H1 (cell line): ENCODE measurements at regions not wholly inside any gene's neighbourhood (a gene's known extent, or its start where the extent isn't known, plus 50 kb on each side); places are given as distances from the start of the nearest gene placed in this dataset.

ENCODE experiments used
- CTCF ChIA-PET: fragments of 300-600 bp; sonication (Branson Sonifier 250); formaldehyde crosslinking; loops from one replicate; lab custom pipeline; 2021; ENCODE audit not compliant: partially characterized antibody; lab: Charles Lee
- POLR2A ChIA-PET: fragments of 300-600 bp; sonication (Branson Sonifier 250); formaldehyde crosslinking; loops from one replicate; lab custom pipeline; 2021; ENCODE audit warnings: inconsistent platforms; ENCODE audit not compliant: partially characterized antibody; lab: Charles Lee
- DNase-seq, 2 experiments: peaks; one replicate each; pipeline versions ENCODE4 v3.0.0 to v3.0.0-alpha.2; 2010 to 2022; ENCODE audit warnings: low spot score in 2 of 2, low read depth in 1 of 2, mixed read lengths in 1 of 2
- FAIRE-seq: peaks from 2 replicates; lab custom pipeline; 2011; peaks lifted over from hg19 to GRCh38; lab: Jason Lieb, UNC
- H2AFZ ChIP-seq: 2 replicates; pipeline ENCODE4 v1.8.1; 2012; ENCODE audit warnings: low read length, inconsistent platforms
- H2AK5ac ChIP-seq: 2 replicates; pipeline ENCODE4 v1.6.1; 2013; ENCODE audit warnings: low read depth, low read length
- H2BK120ac ChIP-seq: replicated peaks from 2 replicates; pipeline ENCODE3; 2013; ENCODE audit warnings: low read depth, low read length, inconsistent platforms
- H2BK12ac ChIP-seq: 2 replicates; pipeline ENCODE4 v1.6.1; 2013; ENCODE audit warnings: low read depth, low read length
- H2BK15ac ChIP-seq: 2 replicates; pipeline ENCODE4 v1.6.1; 2013; ENCODE audit warnings: low read length
- H2BK20ac ChIP-seq: 2 replicates; pipeline ENCODE4 v1.6.1; 2013; ENCODE audit warnings: low read length
- H2BK5ac ChIP-seq: 2 replicates; pipeline ENCODE4 v1.6.1; 2013; ENCODE audit warnings: low read depth, low read length
- H3K14ac ChIP-seq: 2 replicates; pipeline ENCODE4 v1.6.1; 2013; ENCODE audit warnings: inconsistent platforms; ENCODE audit not compliant: insufficient read length
- H3K18ac ChIP-seq: 2 replicates; pipeline ENCODE4 v1.6.1; 2013; ENCODE audit warnings: low read length; ENCODE audit errors: extremely low read depth
- H3K23ac ChIP-seq: 2 replicates; pipeline ENCODE4 v1.6.1; 2013; ENCODE audit warnings: inconsistent platforms; ENCODE audit not compliant: insufficient read length
- H3K23me2 ChIP-seq: 2 replicates; pipeline ENCODE4 v1.6.1; 2013; ENCODE audit warnings: low read depth, low read length
- H3K27ac ChIP-seq: 2 replicates; pipeline ENCODE4 v1.6.1; 2011; ENCODE audit warnings: low read depth, low read length, inconsistent platforms
- H3K27me3 ChIP-seq, 4 experiments: replicated peaks in 1 of 4; 1 replicate in 1 of 4; 2 replicates in 3 of 4; pipeline versions ENCODE4 v1.6.1 to v1.8.1; 2011 to 2013; ENCODE audit warnings: low read length in 3 of 4, mild to moderate bottlenecking in 3 of 4, inconsistent platforms in 2 of 4, mixed read lengths in 2 of 4, moderate library complexity in 1 of 4; ENCODE audit not compliant: control insufficient read depth in 3 of 4, insufficient read depth in 3 of 4; ENCODE audit errors: extremely low read depth in 1 of 4
- H3K36me3 ChIP-seq, 4 experiments: 2 replicates each; pipeline versions ENCODE4 v1.6.1 to v1.8.1; 2011 to 2013; ENCODE audit warnings: mild to moderate bottlenecking in 4 of 4, low read length in 3 of 4, moderate library complexity in 2 of 4, control low read depth in 1 of 4, inconsistent platforms in 1 of 4; ENCODE audit not compliant: insufficient read depth in 4 of 4, control insufficient read depth in 2 of 4
- H3K4ac ChIP-seq: replicated peaks from 2 replicates; pipeline ENCODE3; 2013; ENCODE audit warnings: low read length, low read depth, mixed read lengths, inconsistent platforms; ENCODE audit not compliant: insufficient read length
- H3K4me1 ChIP-seq, 4 experiments: replicated peaks in 1 of 4; 1 replicate in 1 of 4; 2 replicates in 3 of 4; pipeline versions ENCODE4 v1.6.1 to v1.8.1; 2011 to 2013; ENCODE audit warnings: low read length in 3 of 4, inconsistent platforms in 2 of 4, mixed read lengths in 1 of 4; ENCODE audit not compliant: insufficient read depth in 4 of 4, control insufficient read depth in 3 of 4
- H3K4me2 ChIP-seq, 2 experiments: 2 replicates each; pipeline versions ENCODE4 v1.6.1 to v1.8.1; 2011 to 2013; ENCODE audit warnings: low read depth in 2 of 2, low read length in 2 of 2, control low read depth in 1 of 2, inconsistent platforms in 1 of 2, mild to moderate bottlenecking in 1 of 2; ENCODE audit not compliant: insufficient read depth in 1 of 2
- H3K4me3 ChIP-seq, 4 experiments: fragments of 200-600, 300-600 bp in 1 of 4; sonication (generic), shearing (Covaris generic), sonication (Bioruptor Twin) in 1 of 4; 2 replicates each; pipeline versions ENCODE4 v1.5.1 to v1.8.1; 2011 to 2016; ENCODE audit warnings: low read length in 4 of 4, low read depth in 3 of 4, control low read depth in 2 of 4, inconsistent platforms in 2 of 4, mild to moderate bottlenecking in 2 of 4, mixed read lengths in 1 of 4, moderate library complexity in 1 of 4; ENCODE audit not compliant: insufficient read depth in 2 of 4; ENCODE audit errors: extremely low read depth in 1 of 4
- H3K56ac ChIP-seq: replicated peaks from 2 replicates; pipeline ENCODE3; 2013; ENCODE audit warnings: low read depth, mild to moderate bottlenecking, mixed read lengths, low read length, inconsistent platforms; ENCODE audit not compliant: insufficient read length
- H3K79me1 ChIP-seq: 2 replicates; pipeline ENCODE4 v1.6.1; 2013; ENCODE audit warnings: low read depth, low read length, control low read depth
- H3K79me2 ChIP-seq, 2 experiments: 2 replicates each; pipeline versions ENCODE4 v1.6.1 to v1.8.1; 2012 to 2013; ENCODE audit warnings: low read length in 2 of 2, mild to moderate bottlenecking in 2 of 2, inconsistent platforms in 1 of 2; ENCODE audit not compliant: insufficient read depth in 2 of 2, control insufficient read depth in 1 of 2
- H3K9ac ChIP-seq, 4 experiments: replicated peaks in 1 of 4; 1 replicate in 1 of 4; 2 replicates in 3 of 4; pipeline versions ENCODE4 v1.6.1 to v1.8.1; 2011 to 2013; ENCODE audit warnings: low read depth in 3 of 4, low read length in 3 of 4, control low read depth in 2 of 4, mild to moderate bottlenecking in 2 of 4, moderate library complexity in 2 of 4, inconsistent platforms in 1 of 4; ENCODE audit errors: extremely low read depth in 1 of 4
- H3K9me3 ChIP-seq, 2 experiments: 2 replicates each; pipeline versions ENCODE4 v1.6.1 to v1.8.1; 2012 to 2013; ENCODE audit warnings: mild to moderate bottlenecking in 2 of 2, moderate library complexity in 2 of 2, control low read depth in 1 of 2, inconsistent platforms in 1 of 2, low read depth in 1 of 2, low read length in 1 of 2, mixed read lengths in 1 of 2; ENCODE audit not compliant: insufficient read depth in 2 of 2
- H4K20me1 ChIP-seq, 2 experiments: replicated peaks in 1 of 2; 2 replicates each; pipeline versions ENCODE3 to v1.8.1; 2011 to 2013; ENCODE audit warnings: inconsistent platforms in 2 of 2, low read length in 2 of 2, mild to moderate bottlenecking in 1 of 2; ENCODE audit not compliant: insufficient read depth in 2 of 2, control insufficient read depth in 1 of 2
- H4K5ac ChIP-seq: 2 replicates; pipeline ENCODE4 v1.6.1; 2013; ENCODE audit warnings: low read length, low read depth, mixed read lengths, inconsistent platforms; ENCODE audit not compliant: insufficient read length
- H4K8ac ChIP-seq: 2 replicates; pipeline ENCODE4 v1.8.0; 2013; ENCODE audit warnings: mild to moderate bottlenecking, moderate library complexity, low read length, inconsistent platforms; ENCODE audit not compliant: insufficient read depth; ENCODE audit errors: extremely low read depth
- H4K91ac ChIP-seq: replicated peaks from 2 replicates; pipeline ENCODE3; 2013; ENCODE audit warnings: low read length, mixed read lengths, inconsistent platforms; ENCODE audit not compliant: insufficient read length
- CBX8 ChIP-seq: fragments of 300-800, 300-1000 bp; sonication (generic); IDR thresholded peaks from 2 replicates; pipeline ENCODE4 v1.7.1; 2016; ENCODE audit warnings: low read depth, low read length, borderline replicate concordance
- GTF2F1 ChIP-seq: IDR thresholded peaks from 2 replicates; pipeline ENCODE4 v1.6.1; 2012; ENCODE audit warnings: low read depth, low read length, improper control_type of control experiment, borderline replicate concordance
- MAFK ChIP-seq: IDR thresholded peaks from 2 replicates; pipeline ENCODE4 v1.6.1; 2012; ENCODE audit warnings: low read depth, mild to moderate bottlenecking, improper control_type of control experiment, low read length
- TCF12 ChIP-seq: IDR thresholded peaks from 2 replicates; pipeline ENCODE4 v1.6.1; 2011; ENCODE audit warnings: low read depth, mild to moderate bottlenecking, low read length
- WGBS, 2 experiments: shearing (Covaris generic) in 1 of 2; methylation state at CpG; one replicate each; pipeline versions ENCODE4 v1.1.6 to v1.1.7; 2013 to 2015; ENCODE audit warnings: low lambda C conversion rate in 2 of 2, mixed read lengths in 2 of 2, inconsistent platforms in 1 of 2, low coverage in 1 of 2, missing lambda C conversion rate in 1 of 2; ENCODE audit not compliant: insufficient replicate concordance in 2 of 2, insufficient coverage in 1 of 2, insufficient read length in 1 of 2; ENCODE audit errors: extremely low coverage in 1 of 2, missing lambda C conversion rate in 1 of 2; 5-methylcytosine and 5-hydroxymethylcytosine counted together

GRCh38 chr3:99526921-99527320 lies 111.5 kb upstream of the COL8A1 start:
- no peaks in the 10 kb centered on the region for H3K79me2 ChIP-seq
- no peak overlapping the region for H3K56ac ChIP-seq
- no peak overlapping the region for H4K8ac ChIP-seq
- CTCF ChIA-PET: interaction anchor here (0.9 to 5.2 kb wide), 7 partner anchors 11 to 504 kb away, joined by 3 to 27 read pairs (median 3); no protein-coding TSS in a partner anchor
- TF ChIP-seq MAFK (no peak), TCF12 (no peak), GTF2F1 (no peak), CBX8 (no peak)
- TF ChIP-seq, all 59 proteins: peak for 0
- Histone ChIP-seq H2AFZ (no peak overlapping the region), H3K18ac (no peak overlapping the region), H4K20me1 (no peaks in the 10 kb centered on the region), H3K23ac (no peak overlapping the region), H2BK20ac (no peak overlapping the region), H3K27ac (no peak overlapping the region), H4K5ac (no peak overlapping the region), H3K9ac (no peak overlapping the region), H3K4ac (no peak overlapping the region), H2AK5ac (no peak overlapping the region), H3K23me2 (no peaks in the 10 kb centered on the region), H3K4me3 (no peak overlapping the region), H3K14ac (no peak overlapping the region), H3K4me1 (peaks cover 0 to 6% (median 3%) of the 10 kb centered on the region in 4 experiments; a peak in 4 of 7 replicates), H2BK5ac (no peak overlapping the region), H3K79me1 (no peaks in the 10 kb centered on the region), H2BK15ac (no peak overlapping the region), H3K4me2 (no peak overlapping the region), H3K9me3 (no peaks in the 10 kb centered on the region), H2BK12ac (no peak overlapping the region), H2BK120ac (no peak overlapping the region), H3K27me3 (no peaks in the 10 kb centered on the region), H4K91ac (no peak overlapping the region), H3K36me3 (no peaks in the 10 kb centered on the region)
- no peak for DNase-seq
- WGBS, 2 experiments: 80% methylated on average over 4 of the region's 4 CpGs; no CpG with 5 or more reads in 1 of the 2 experiments
- FAIRE-seq: peak; percentile 28
- POLR2A ChIA-PET: no interaction called here
